Activated T-helper 1 cell treated with anti-CD3 and anti-CD28 coated beads, Interleukin-12 subunit alpha, Interleukin-12 subunit beta, Interleukin-2, Interleukin-4 antibody, amounts not matched to agents 30 ng/mL and 10 ng/mL and 1 ng/mL, durations not matched to agents 14 hours and 24 hours and 36 hours (primary cell): ENCODE measurements at regions not wholly inside any gene's neighbourhood (a gene's known extent, or its start where the extent isn't known, plus 50 kb on each side); places are given as distances from the start of the nearest gene placed in this dataset.

Experiments used
- DNase-seq: peaks from one replicate; pipeline ENCODE4 v3.0.0; 2021; ENCODE audit warnings: low spot score
- H3K27ac Mint-ChIP-seq: one replicate; pipeline ENCODE4 v1.8.0; 2021; ENCODE audit warnings: mild to moderate bottlenecking, mixed read lengths
- H3K27me3 Mint-ChIP-seq: one replicate; pipeline ENCODE4 v1.8.0; 2022; ENCODE audit warnings: mild to moderate bottlenecking, moderate library complexity, mixed read lengths; ENCODE audit not compliant: insufficient read depth
- H3K36me3 Mint-ChIP-seq: one replicate; pipeline ENCODE4 v1.8.0; 2021; ENCODE audit warnings: low read depth, mixed read lengths
- H3K4me1 Mint-ChIP-seq: one replicate; pipeline ENCODE4 v1.8.0; 2021; ENCODE audit warnings: low read depth, mixed read lengths
- H3K4me3 Mint-ChIP-seq: one replicate; pipeline ENCODE4 v1.8.0; 2021; ENCODE audit warnings: mild to moderate bottlenecking, moderate library complexity, mixed read lengths
- H3K9me3 Mint-ChIP-seq: one replicate; pipeline ENCODE4 v1.8.0; 2021; ENCODE audit warnings: mixed read lengths
- intact Hi-C: fragments of 100-400 bp; cut with micrococcal nuclease; formaldehyde crosslinking; loops from one replicate; pipeline ENCODE4 v1.15.1; 2024

- no peak for DNase-seq
- H3K36me3 Mint-ChIP-seq: no peaks in the 10 kb centered on the region
- H3K4me1 Mint-ChIP-seq: no peaks in the 10 kb centered on the region
- H3K27me3 Mint-ChIP-seq: no peaks in the 10 kb centered on the region
- H3K9me3 Mint-ChIP-seq: no peaks in the 10 kb centered on the region
- no peak overlapping the region for H3K4me3 Mint-ChIP-seq
- H3K27ac Mint-ChIP-seq: no peak overlapping the region
- intact Hi-C loops: no loop called here
These were observed 371.2 kb upstream of the ROBO2 start for GRCh38 chr3:76668653-76669052.

GRCh38 chr3:76669322-76669721, 370.6 kb upstream of the ROBO2 start:
- Mint-ChIP-seq H3K36me3 (no peaks in the 10 kb centered on the region), H3K27me3 (no peaks in the 10 kb centered on the region), H3K4me3 (no peak overlapping the region), H3K4me1 (no peaks in the 10 kb centered on the region), H3K9me3 (no peaks in the 10 kb centered on the region), H3K27ac (no peak overlapping the region)
- DNase-seq: no peak
- intact Hi-C loops: no loop called here

DNA sequence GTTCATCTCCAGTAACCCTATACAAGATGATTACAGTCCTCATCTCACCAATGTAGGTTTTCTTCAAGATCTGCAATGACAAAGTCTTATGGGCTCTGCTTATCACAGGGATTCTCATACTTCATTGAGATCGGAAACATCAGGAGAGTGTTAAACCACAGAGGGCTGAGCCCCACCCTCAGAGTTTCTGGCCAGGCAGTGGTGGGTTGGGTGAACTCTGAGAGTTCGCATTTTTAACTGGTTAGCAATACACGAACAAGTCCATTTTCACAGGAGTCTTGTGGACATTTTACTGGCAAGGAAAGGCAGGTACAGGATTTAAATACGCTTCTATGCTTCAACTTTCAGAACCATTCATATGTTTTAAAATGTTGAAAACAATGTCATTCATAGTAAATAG, 366.7 kb upstream of the ROBO2 start:
- Mint-ChIP-seq H3K27ac (no peak overlapping the region), H3K27me3 (no peaks in the 10 kb centered on the region)
- intact Hi-C loops: no loop called here

DNA sequence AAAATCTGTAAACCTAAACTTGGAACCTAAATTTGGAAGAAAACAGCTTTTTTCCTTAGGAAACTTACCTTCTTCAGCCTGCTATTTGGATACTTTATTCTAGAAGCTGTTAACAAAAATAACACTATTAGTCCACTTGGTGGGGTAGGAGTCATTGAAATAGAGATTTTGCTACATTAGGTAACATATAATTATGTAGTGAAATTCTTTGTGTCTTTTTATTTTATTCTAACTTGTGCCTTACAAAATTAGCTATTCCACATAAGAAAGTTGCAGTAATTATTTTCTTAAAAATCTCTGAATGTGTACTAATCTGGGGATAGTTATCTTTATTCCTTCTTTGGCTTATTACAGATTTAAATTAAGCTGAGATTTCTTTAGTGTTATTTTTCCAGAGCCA, 360.4 kb upstream of the ROBO2 start:
- H3K9me3 Mint-ChIP-seq: peaks cover 7% of the 10 kb centered on the region
- DNase-seq: no peak
- intact Hi-C loops: no loop called here
- no peaks in the 10 kb centered on the region for H3K4me1 Mint-ChIP-seq
- H3K4me3 Mint-ChIP-seq: no peak overlapping the region
- H3K36me3 Mint-ChIP-seq: no peaks in the 10 kb centered on the region
- H3K27me3 Mint-ChIP-seq: no peaks in the 10 kb centered on the region
- no peak overlapping the region for H3K27ac Mint-ChIP-seq

More for the DNA sequence above, 366.7 kb upstream of the ROBO2 start:
- Mint-ChIP-seq H3K4me3 (no peak overlapping the region), H3K9me3 (peaks cover 4% of the 10 kb centered on the region), H3K4me1 (no peaks in the 10 kb centered on the region), H3K36me3 (no peaks in the 10 kb centered on the region)
- no peak for DNase-seq

- Mint-ChIP-seq H3K9me3 (peaks cover 3% of the 10 kb centered on the region), H3K36me3 (no peaks in the 10 kb centered on the region), H3K27me3 (no peaks in the 10 kb centered on the region), H3K27ac (no peak overlapping the region), H3K4me1 (no peaks in the 10 kb centered on the region), H3K4me3 (no peak overlapping the region)
- DNase-seq: no peak
- intact Hi-C loops: no loop called here
These were observed 356.6 kb upstream of the ROBO2 start for GRCh38 chr3:76683256-76683655.

DNA sequence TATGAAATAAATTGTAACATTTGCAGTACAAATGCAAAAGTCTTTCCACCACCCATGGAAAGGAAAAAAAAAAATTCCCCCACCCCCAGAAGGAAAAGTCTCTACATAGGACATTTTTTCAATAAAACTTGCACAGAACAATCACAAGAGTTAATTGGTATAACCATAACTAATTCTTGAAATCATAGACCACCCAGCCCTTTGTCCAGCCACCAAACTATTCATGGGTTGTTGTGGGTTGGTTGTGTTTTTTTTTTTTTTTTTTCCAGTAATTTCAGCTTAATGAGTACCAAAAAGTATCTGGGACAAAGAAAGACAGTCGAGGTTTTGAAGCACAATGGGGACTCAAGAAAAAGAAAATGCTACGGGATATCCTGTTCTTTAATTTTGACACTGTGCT, 355.0 kb upstream of the ROBO2 start:
- Mint-ChIP-seq H3K4me3 (no peak overlapping the region), H3K27ac (no peak overlapping the region), H3K9me3 (peaks cover 3% of the 10 kb centered on the region), H3K36me3 (no peaks in the 10 kb centered on the region), H3K27me3 (no peaks in the 10 kb centered on the region), H3K4me1 (no peaks in the 10 kb centered on the region)
- no peak for DNase-seq
- intact Hi-C loops: no loop called here

DNA sequence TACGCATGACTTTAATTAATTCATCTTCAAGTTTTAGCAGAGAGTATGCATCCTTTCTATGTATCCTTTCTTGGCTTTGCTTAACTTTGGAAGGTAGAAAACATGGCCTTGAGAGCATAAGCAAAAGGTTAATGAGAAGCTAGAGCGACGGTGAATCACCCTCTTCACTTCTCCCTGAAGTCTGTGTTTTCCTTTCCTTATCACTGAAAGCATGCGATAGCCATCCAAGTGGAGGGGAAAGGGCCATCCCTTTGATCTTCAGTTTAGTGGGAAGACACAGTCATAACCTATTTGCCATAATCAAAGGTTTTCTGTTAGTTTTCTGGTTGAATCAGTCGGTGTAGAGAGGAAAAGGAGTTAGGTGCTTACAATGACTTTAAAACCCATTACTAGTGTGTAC, 354.0 kb upstream of the ROBO2 start:
- Mint-ChIP-seq H3K36me3 (no peaks in the 10 kb centered on the region), H3K27me3 (no peaks in the 10 kb centered on the region), H3K27ac (no peak overlapping the region), H3K4me1 (no peaks in the 10 kb centered on the region), H3K9me3 (peaks cover 3% of the 10 kb centered on the region), H3K4me3 (no peak overlapping the region)
- DNase-seq: no peak
- intact Hi-C loops: no loop called here

DNA sequence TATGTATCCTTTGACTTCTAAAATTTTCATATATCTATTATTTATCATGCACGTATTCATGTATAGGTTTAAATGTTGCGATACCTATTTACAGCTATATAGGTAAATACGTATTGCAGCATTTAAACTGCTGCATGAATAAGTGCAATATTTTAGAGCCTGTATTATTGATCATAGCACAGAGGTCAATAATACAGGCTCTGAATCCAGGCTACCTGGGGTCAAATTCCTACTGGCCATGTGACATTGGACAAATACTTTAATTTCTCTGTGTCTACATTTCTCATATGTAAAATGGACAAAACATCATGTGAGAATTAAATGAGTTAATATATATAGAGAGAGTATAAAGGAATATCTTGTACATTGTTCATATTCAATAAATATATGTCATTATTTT, 352.9 kb upstream of the ROBO2 start:
- no peak overlapping the region for H3K27ac Mint-ChIP-seq
- H3K9me3 Mint-ChIP-seq: peaks cover 12% of the 10 kb centered on the region
- no peak for DNase-seq
- no peaks in the 10 kb centered on the region for H3K36me3 Mint-ChIP-seq
- H3K4me3 Mint-ChIP-seq: no peak overlapping the region
- H3K27me3 Mint-ChIP-seq: no peaks in the 10 kb centered on the region
- no peaks in the 10 kb centered on the region for H3K4me1 Mint-ChIP-seq
- intact Hi-C loops: no loop called here

- H3K27me3 Mint-ChIP-seq: no peaks in the 10 kb centered on the region
- no peak overlapping the region for H3K4me3 Mint-ChIP-seq
- no peak for DNase-seq
- H3K27ac Mint-ChIP-seq: no peak overlapping the region
- H3K9me3 Mint-ChIP-seq: peaks cover 22% of the 10 kb centered on the region
- intact Hi-C loops: no loop called here
- no peaks in the 10 kb centered on the region for H3K4me1 Mint-ChIP-seq
- no peaks in the 10 kb centered on the region for H3K36me3 Mint-ChIP-seq
These were observed 345.8 kb upstream of the ROBO2 start for GRCh38 chr3:76694063-76694462.

- no peaks in the 10 kb centered on the region for H3K36me3 Mint-ChIP-seq
- H3K27me3 Mint-ChIP-seq: no peaks in the 10 kb centered on the region
- no peak overlapping the region for H3K4me3 Mint-ChIP-seq
These were observed 341.7 kb upstream of the ROBO2 start for GRCh38 chr3:76698136-76698706.

GRCh38 chr3:76699846-76700245, 340.1 kb upstream of the ROBO2 start:
- Mint-ChIP-seq H3K27me3 (no peaks in the 10 kb centered on the region), H3K36me3 (no peaks in the 10 kb centered on the region), H3K9me3 (peaks cover 26% of the 10 kb centered on the region), H3K4me1 (no peaks in the 10 kb centered on the region), H3K27ac (no peak overlapping the region), H3K4me3 (no peak overlapping the region)
- DNase-seq: no peak
- intact Hi-C loops: no loop called here

More at GRCh38 chr3:76698136-76698706, 341.7 kb upstream of the ROBO2 start:
- Mint-ChIP-seq H3K9me3 (peaks cover 24% of the 10 kb centered on the region), H3K4me1 (no peaks in the 10 kb centered on the region), H3K27ac (no peak overlapping the region)
- intact Hi-C loops: no loop called here
- no peak for DNase-seq

DNA sequence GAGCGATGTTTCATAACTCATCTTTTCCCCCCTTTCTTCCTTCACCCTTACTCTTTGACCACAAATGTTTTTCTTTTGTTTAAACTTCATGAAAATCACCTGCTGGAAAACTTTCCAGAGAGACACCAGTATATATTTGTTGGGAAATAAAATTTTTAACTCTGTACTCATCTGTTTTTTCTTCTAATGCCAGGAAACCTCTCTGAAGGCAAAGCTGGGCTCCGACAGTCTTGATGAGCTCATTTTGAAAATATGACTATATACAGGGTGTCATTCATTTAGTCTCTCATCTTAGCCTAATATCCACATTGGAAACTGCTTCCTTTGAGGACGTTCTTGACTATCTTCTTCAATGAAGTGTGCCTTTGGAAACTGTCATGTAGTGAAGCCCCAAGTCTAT, 339.6 kb upstream of the ROBO2 start:
- no peak overlapping the region for H3K27ac Mint-ChIP-seq
- no peaks in the 10 kb centered on the region for H3K27me3 Mint-ChIP-seq
- H3K9me3 Mint-ChIP-seq: peaks cover 26% of the 10 kb centered on the region
- no peaks in the 10 kb centered on the region for H3K36me3 Mint-ChIP-seq
- intact Hi-C loops: no loop called here
- H3K4me3 Mint-ChIP-seq: no peak overlapping the region
- H3K4me1 Mint-ChIP-seq: no peaks in the 10 kb centered on the region
- no peak for DNase-seq

DNA sequence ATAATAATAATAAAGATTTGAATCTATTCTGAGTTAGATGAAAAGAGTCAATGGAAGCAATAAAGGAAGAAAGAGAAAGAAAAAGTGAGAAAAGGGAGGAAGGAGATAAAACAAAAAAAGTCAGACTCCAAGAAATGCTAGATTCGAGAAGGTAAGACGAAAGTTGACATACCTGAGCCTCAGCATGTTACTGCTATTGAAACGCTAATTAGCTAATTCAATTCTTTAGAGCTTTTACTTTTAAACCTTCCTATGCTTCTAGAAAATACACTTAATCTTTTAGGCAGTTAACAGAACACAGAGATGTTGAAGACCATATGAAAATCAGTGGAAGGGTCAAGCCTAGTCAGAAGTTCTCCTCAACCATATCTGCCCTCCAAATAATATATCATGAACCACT, 337.2 kb upstream of the ROBO2 start:
- Mint-ChIP-seq H3K9me3 (peaks cover 22% of the 10 kb centered on the region), H3K27ac (no peak overlapping the region), H3K4me1 (no peaks in the 10 kb centered on the region), H3K27me3 (no peaks in the 10 kb centered on the region), H3K4me3 (no peak overlapping the region), H3K36me3 (no peaks in the 10 kb centered on the region)
- no peak for DNase-seq
- intact Hi-C loops: no loop called here

DNA sequence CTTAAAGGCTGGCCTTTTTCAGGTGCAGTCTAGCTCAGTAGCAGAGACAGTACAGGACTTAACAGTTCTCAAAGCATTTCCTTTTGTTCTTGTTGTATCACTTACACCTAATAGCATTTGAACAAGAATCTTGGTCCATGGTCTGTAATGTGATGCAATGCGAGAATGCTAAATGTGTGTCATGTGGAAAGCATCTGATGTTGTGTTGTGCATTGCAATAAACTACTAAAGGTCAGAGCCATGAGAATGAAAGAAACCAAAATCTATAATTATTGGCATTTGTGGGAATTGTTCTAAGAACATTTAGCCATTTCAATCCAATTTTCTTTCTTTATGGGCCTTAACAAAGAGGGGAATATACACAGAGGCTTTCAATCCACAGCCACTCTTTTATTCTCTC, 324.5 kb upstream of the ROBO2 start:
- no peak for DNase-seq
- intact Hi-C loops: no loop called here
- no peaks in the 10 kb centered on the region for H3K36me3 Mint-ChIP-seq
- H3K9me3 Mint-ChIP-seq: peaks cover 14% of the 10 kb centered on the region
- H3K27me3 Mint-ChIP-seq: no peaks in the 10 kb centered on the region
- H3K4me3 Mint-ChIP-seq: no peak overlapping the region
- H3K4me1 Mint-ChIP-seq: no peaks in the 10 kb centered on the region
- H3K27ac Mint-ChIP-seq: no peak overlapping the region
